Caco-2 (cell line): ENCODE measurements at regions not wholly inside any gene's neighbourhood (a gene's known extent, or its start where the extent isn't known, plus 50 kb on each side); places are given as distances from the start of the nearest gene placed in this dataset.

Source experiments
- BruUV-seq: library from RNA; stranded (reverse); fragments of 400-500 nt; replicated peaks from 2 replicates; lab custom pipeline; 2021; lab: Mats Ljungman, UMichigan
- CTCF ChIA-PET: fragments of 300-600 bp; sonication (Branson Sonifier 250); formaldehyde crosslinking; loops from one replicate; lab custom pipeline; 2022; ENCODE audit warnings: antibody characterized with exemption; lab: Charles Lee
- POLR2A ChIA-PET: fragments of 300-600 bp; sonication (Branson Sonifier 250); formaldehyde crosslinking; loops from one replicate; lab custom pipeline; 2022; ENCODE audit warnings: antibody characterized with exemption; lab: Charles Lee
- DNase-seq, 2 experiments: peaks; one replicate each; pipeline versions ENCODE4 v3.0.0 to v3.0.0-alpha.2; 2020 to 2022
- H3K27me3 ChIP-seq: replicated peaks from 2 replicates; pipeline ENCODE4 v1.6.0; 2011; ENCODE audit warnings: low read length; ENCODE audit not compliant: control insufficient read depth, insufficient read depth
- H3K36me3 ChIP-seq: 2 replicates; pipeline ENCODE4 v1.5.1; 2011; ENCODE audit warnings: low read length; ENCODE audit not compliant: control insufficient read depth, insufficient read depth
- H3K4me1 ChIP-seq: fragments of 250-450 bp; sonication (Bioruptor Pico); 2 replicates; pipeline ENCODE4 v1.5.1; 2020; ENCODE audit warnings: mild to moderate bottlenecking
- H3K4me3 ChIP-seq: 2 replicates; pipeline ENCODE4 v1.5.1; 2011; ENCODE audit warnings: low read depth, mild to moderate bottlenecking, control low read depth, low read length
- H3K9me3 ChIP-seq: fragments of 250-450 bp; sonication (Bioruptor Pico); 2 replicates; pipeline ENCODE4 v1.5.1; 2020; ENCODE audit warnings: mild to moderate bottlenecking, moderate library complexity
- H3K27ac Mint-ChIP-seq: one replicate; pipeline ENCODE4 v1.8.0; 2022; ENCODE audit warnings: mixed read lengths; ENCODE audit not compliant: unreplicated experiment
- H3K27me3 Mint-ChIP-seq: one replicate; pipeline ENCODE4 v1.8.0; 2022; ENCODE audit warnings: mixed read lengths; ENCODE audit not compliant: insufficient read depth, unreplicated experiment
- H3K36me3 Mint-ChIP-seq: one replicate; pipeline ENCODE4 v1.8.0; 2022; ENCODE audit warnings: mild to moderate bottlenecking, mixed read lengths; ENCODE audit not compliant: insufficient read depth, unreplicated experiment
- H3K4me1 Mint-ChIP-seq: one replicate; pipeline ENCODE4 v1.8.0; 2022; ENCODE audit warnings: low read depth, mixed read lengths; ENCODE audit not compliant: unreplicated experiment
- H3K4me3 Mint-ChIP-seq: one replicate; pipeline ENCODE4 v1.8.0; 2022; ENCODE audit warnings: mild to moderate bottlenecking, moderate library complexity, mixed read lengths; ENCODE audit not compliant: unreplicated experiment
- H3K9me3 Mint-ChIP-seq: one replicate; pipeline ENCODE4 v1.8.0; 2022; ENCODE audit warnings: mixed read lengths; ENCODE audit not compliant: unreplicated experiment
- intact Hi-C: fragments of 100-400 bp; cut with micrococcal nuclease; formaldehyde crosslinking; loops from one replicate; pipeline ENCODE4 v1.10.0; 2022; ENCODE audit not compliant: unreplicated experiment
- TF ChIP-seq, protein P1 (sequence below), 2 experiments: fragments of 200-600 bp in 1 of 2; IDR thresholded peaks; 1 replicate in 1 of 2; 2 replicates in 1 of 2; pipeline versions ENCODE4 v1.5.1 to v1.8.0; 2011 to 2022; ENCODE audit warnings: antibody characterized with exemption in 1 of 2, control low read depth in 1 of 2, inconsistent platforms in 1 of 2, low read depth in 1 of 2, low read length in 1 of 2, mild to moderate bottlenecking in 1 of 2, moderate library complexity in 1 of 2; ENCODE audit not compliant: insufficient read depth in 1 of 2, severe bottlenecking in 1 of 2, unreplicated experiment in 1 of 2

- Mint-ChIP-seq H3K36me3 (no peaks in the 10 kb centered on the region), H3K27ac (no peak overlapping the region), H3K27me3 (peaks cover 6% of the 10 kb centered on the region), H3K4me3 (no peak overlapping the region), H3K9me3 (no peaks in the 10 kb centered on the region), H3K4me1 (no peaks in the 10 kb centered on the region)
- POLR2A ChIA-PET, result no interaction called here
- TF ChIP-seq, protein P1, sequence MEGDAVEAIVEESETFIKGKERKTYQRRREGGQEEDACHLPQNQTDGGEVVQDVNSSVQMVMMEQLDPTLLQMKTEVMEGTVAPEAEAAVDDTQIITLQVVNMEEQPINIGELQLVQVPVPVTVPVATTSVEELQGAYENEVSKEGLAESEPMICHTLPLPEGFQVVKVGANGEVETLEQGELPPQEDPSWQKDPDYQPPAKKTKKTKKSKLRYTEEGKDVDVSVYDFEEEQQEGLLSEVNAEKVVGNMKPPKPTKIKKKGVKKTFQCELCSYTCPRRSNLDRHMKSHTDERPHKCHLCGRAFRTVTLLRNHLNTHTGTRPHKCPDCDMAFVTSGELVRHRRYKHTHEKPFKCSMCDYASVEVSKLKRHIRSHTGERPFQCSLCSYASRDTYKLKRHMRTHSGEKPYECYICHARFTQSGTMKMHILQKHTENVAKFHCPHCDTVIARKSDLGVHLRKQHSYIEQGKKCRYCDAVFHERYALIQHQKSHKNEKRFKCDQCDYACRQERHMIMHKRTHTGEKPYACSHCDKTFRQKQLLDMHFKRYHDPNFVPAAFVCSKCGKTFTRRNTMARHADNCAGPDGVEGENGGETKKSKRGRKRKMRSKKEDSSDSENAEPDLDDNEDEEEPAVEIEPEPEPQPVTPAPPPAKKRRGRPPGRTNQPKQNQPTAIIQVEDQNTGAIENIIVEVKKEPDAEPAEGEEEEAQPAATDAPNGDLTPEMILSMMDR (IDR thresholded peaks at IDR 0.05; ENCODE audit: insufficient read depth in 1 of 2, low read depth in 1 of 2, low read length in 1 of 2, severe bottlenecking in 1 of 2, unreplicated experiment in 1 of 2), result no peak
- H3K36me3 ChIP-seq, result no peaks in the 10 kb centered on the region
- no peaks in the 10 kb centered on the region for H3K4me1 ChIP-seq
- no TSS peak for BruUV-seq
- CTCF ChIA-PET, result no interaction called here
- H3K4me3 ChIP-seq, result no peak overlapping the region
- no peaks in the 10 kb centered on the region; the same call in 1 of the 2 replicates for H3K27me3 ChIP-seq
- H3K9me3 ChIP-seq, result no peaks in the 10 kb centered on the region
- no peak for DNase-seq
- intact Hi-C loops, result no loop called here
Observed at GRCh38 chr1:36583980-36584782, 101.5 kb upstream of the CSF3R start.

DNA sequence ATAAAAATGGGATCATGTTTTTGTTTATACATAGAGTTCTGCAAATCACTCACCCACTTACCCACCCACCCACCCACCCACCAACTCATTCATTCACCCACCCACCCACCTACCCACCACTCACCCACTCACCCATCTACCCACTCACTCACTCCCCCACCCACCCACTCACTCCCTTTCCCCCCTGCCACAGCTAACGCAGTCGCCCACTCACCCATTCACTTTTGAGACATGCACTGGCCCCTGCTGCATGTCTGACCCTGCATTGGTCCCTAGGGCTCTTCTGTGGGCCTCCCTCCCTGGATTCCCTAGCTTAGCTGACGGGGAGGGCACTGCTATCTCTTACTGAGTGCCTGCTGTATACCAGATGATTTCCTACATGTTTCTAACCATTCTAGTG lies 100.4 kb upstream of the CSF3R start:
- Histone ChIP-seq H3K27me3 (no peaks in the 10 kb centered on the region; the same call in 1 of the 2 replicates), H3K9me3 (no peaks in the 10 kb centered on the region), H3K4me1 (no peaks in the 10 kb centered on the region), H3K36me3 (no peaks in the 10 kb centered on the region), H3K4me3 (no peak overlapping the region)
- Mint-ChIP-seq H3K4me1 (no peaks in the 10 kb centered on the region), H3K4me3 (no peak overlapping the region), H3K27me3 (peaks cover 6% of the 10 kb centered on the region), H3K27ac (no peak overlapping the region), H3K9me3 (no peaks in the 10 kb centered on the region), H3K36me3 (no peaks in the 10 kb centered on the region)
- no peak for DNase-seq
- intact Hi-C loops, result no loop called here
- TF ChIP-seq, protein P1 (IDR thresholded peaks at IDR 0.05; ENCODE audit: insufficient read depth in 1 of 2, low read depth in 1 of 2, low read length in 1 of 2, severe bottlenecking in 1 of 2, unreplicated experiment in 1 of 2), result no peak
- CTCF ChIA-PET, result no interaction called here
- POLR2A ChIA-PET, result no interaction called here
- BruUV-seq, result no TSS peak

DNA sequence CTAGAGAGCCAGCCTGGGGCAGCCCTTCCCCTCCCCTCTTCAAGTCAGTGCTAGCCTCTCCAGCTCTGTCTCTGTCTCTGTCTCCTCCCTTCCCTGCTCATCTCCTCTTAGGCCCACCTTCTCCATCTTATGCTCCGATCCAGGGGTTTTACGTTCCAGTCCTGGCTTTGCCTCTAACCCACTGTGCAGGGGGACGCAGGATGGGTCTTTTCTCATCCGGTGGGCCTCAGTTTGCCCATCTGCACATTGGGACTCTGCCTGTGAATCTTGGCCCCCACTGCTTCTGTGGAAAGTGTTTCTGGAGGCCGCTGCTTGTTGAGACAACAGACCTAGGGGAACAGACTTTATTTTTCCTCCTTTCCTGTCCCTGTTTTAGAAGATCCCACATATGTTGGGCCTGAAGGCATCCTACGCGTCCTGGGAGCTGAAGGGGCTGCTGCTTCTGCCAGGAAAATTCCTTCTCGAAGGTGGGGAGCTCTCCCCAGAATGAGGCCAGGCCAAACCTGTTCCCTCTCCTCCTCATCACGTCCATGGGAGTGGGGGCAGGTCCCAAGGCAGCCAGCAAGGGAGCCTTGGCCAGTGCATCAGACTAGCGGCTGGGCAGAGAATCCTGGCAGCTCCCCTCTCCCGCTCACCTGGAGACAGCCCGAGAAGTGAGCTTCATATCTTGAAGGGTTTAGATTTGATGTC lies 99.5 kb upstream of the CSF3R start:
- TF ChIP-seq, protein P1 (IDR thresholded peaks at IDR 0.05; ENCODE audit: insufficient read depth in 1 of 2, low read depth in 1 of 2, low read length in 1 of 2, severe bottlenecking in 1 of 2, unreplicated experiment in 1 of 2), result no peak
- no peaks in the 10 kb centered on the region for H3K4me1 Mint-ChIP-seq

More for the DNA sequence above, 99.5 kb upstream of the CSF3R start:
- POLR2A ChIA-PET, result no interaction called here
- CTCF ChIA-PET, result no interaction called here
- H3K4me3 ChIP-seq, result no peak overlapping the region
- no peaks in the 10 kb centered on the region for H3K4me1 ChIP-seq
- no peaks in the 10 kb centered on the region for H3K36me3 Mint-ChIP-seq
- no peaks in the 10 kb centered on the region for H3K36me3 ChIP-seq
- no peaks in the 10 kb centered on the region for H3K9me3 Mint-ChIP-seq
- H3K4me3 Mint-ChIP-seq, result no peak overlapping the region
- peaks cover 6% of the 10 kb centered on the region for H3K27me3 Mint-ChIP-seq
- intact Hi-C loops, result no loop called here
- no TSS peak for BruUV-seq
- H3K27ac Mint-ChIP-seq, result no peak overlapping the region
- H3K27me3 ChIP-seq, result no peaks in the 10 kb centered on the region; the same call in 1 of the 2 replicates
- H3K9me3 ChIP-seq, result no peaks in the 10 kb centered on the region
- no peak for DNase-seq
